Posterior vena cava (tissue), 2 donors: ENCODE measurements at regions not wholly inside any gene's neighbourhood (a gene's known extent, or its start where the extent isn't known, plus 50 kb on each side); places are given as distances from the start of the nearest gene placed in this dataset.

Experiments used
- DNase-seq: peaks from one replicate; pipeline ENCODE4 v3.0.0-alpha.2; 2020; ENCODE audit warnings: low spot score
- intact Hi-C, 2 donors: fragments of 100-400 bp; cut with DNase I; formaldehyde crosslinking; loops; one replicate each; pipeline versions ENCODE4 v1.14.1 to v1.14.2; 2022 to 2023
- donor health status: DM: yes; HTN: yes; CAD: no.
- donor health status: DM: yes; HTN: yes; CAD: no.

DNA sequence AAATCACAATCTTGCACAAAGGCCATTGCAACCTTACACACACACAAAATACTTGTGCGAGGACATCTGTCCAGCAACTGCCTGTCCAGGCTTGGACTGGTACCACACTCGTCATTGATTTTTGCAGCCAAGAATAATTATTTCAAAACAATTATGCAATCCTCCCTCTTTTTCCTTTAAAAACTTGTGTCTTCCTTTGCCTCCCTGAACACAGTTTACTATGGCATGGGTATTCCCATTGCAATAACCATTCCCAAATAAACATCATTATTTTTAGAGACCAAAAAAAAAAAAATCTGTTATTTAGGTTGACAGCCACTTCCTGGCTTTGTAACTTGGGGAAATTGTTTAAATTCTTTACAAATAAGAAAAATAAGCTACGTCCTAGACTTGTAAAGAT is 54.0 kb downstream of the C11orf91 start:
- DNase-seq = no peak
- intact Hi-C loops = no loop called here

GRCh38 chr11:33646168-33646567 is 54.5 kb downstream of the C11orf91 start:
- intact Hi-C loops = no loop called here
- no peak for DNase-seq

DNA sequence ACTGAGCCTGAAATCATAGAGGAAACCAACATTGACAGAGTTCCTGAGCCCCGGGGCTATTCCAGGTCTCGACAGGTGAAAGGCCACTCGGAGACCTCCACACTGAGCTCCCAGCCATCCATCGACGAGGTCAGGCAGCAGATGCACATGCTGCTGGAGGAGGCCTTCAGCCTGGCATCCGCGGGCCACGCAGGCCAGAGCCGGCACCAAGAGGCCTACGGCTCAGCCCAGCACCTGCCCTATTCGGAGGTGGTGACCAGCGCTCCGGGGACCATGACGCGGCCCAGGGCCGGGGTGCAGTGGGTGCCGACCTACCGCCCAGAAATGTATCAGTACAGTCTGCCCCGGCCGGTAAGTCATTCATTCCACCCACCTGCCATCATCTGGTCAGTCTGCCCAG is 54.9 kb downstream of the C11orf91 start:
- intact Hi-C loops = no loop called here

GRCh38 chr11:33643167-33643824 is 57.3 kb downstream of the C11orf91 start:
- intact Hi-C loops = no loop called here
- DNase-seq = no peak

More for the DNA sequence above, 54.9 kb downstream of the C11orf91 start:
- no peak for DNase-seq

DNA sequence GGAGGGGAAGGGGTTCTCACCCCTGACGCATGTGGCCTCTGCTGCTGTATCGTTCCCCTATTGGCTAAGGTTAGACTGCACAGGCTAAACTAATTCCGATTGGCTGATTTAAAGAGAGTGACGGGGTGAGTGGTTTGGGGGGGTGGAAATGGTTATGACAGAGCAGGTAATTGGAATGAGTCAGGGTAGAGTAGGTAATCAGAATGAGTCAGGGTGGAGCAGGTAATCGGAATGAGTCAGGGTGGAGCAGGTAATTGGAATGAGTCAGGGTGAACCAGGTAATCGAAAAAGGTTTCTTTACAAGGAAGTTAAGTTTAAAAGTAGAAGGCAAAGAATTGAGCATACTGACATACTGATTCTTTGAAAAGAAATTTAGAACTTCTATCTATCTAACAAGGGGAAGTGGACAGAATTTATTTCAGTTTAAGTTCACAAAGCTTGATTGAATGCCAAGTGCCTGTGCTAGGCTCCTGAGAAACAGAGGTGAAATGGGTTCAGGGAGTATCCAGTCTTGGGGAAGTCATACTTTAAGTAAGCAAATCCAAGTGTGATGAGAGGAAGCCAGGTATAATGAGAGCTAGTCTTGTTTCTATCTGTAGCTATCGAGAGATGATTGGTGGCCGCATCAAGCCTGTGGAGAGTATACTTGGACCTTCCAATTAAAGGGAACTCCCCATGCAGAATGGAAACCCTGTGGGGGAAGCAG is 58.0 kb downstream of the C11orf91 start:
- intact Hi-C loops = no loop called here

DNA sequence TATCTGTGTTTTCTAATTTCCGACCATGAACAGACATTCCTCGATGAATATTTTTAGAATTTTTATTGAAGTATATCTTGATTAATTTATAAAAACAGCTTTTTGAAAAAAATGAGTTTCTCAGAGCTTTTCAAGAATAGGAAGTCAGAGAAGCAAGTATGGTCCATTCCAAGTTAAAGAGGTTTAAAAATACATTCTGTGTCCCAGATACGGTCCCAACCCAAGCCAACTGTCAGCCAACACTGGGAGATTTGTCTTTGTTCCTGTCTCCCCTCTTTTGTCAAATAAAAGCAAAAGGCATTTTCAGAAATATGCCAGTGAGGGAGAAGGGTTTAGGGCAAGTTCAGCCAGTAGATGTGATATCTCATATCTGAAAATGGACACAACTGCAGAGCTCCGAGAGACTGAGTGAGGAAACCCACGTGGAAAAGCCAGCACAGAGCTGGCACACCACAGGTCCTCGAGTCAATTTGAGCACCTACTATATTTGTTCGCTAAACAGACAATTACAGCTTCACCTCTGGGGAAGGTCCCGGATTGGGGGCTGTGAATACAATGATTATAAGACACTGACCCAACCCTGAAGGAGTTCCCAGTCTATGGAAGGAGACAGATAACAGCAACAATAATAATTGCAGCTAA is 59.8 kb downstream of the C11orf91 start:
- no peak for DNase-seq
- intact Hi-C loops = no loop called here

More for the DNA sequence above, 58.0 kb downstream of the C11orf91 start:
- DNase-seq = no peak

- DNase-seq = no peak
- intact Hi-C loops = no loop called here
Measured at GRCh38 chr11:33638608-33639007, 62.0 kb downstream of the C11orf91 start.

GRCh38 chr11:33636104-33636503 is 64.5 kb downstream of the C11orf91 start:
- intact Hi-C loops = no loop called here
- no peak for DNase-seq

- intact Hi-C loops = no loop called here
- DNase-seq = no peak
Measured at GRCh38 chr11:33635161-33635560, 65.5 kb downstream of the C11orf91 start.

DNA sequence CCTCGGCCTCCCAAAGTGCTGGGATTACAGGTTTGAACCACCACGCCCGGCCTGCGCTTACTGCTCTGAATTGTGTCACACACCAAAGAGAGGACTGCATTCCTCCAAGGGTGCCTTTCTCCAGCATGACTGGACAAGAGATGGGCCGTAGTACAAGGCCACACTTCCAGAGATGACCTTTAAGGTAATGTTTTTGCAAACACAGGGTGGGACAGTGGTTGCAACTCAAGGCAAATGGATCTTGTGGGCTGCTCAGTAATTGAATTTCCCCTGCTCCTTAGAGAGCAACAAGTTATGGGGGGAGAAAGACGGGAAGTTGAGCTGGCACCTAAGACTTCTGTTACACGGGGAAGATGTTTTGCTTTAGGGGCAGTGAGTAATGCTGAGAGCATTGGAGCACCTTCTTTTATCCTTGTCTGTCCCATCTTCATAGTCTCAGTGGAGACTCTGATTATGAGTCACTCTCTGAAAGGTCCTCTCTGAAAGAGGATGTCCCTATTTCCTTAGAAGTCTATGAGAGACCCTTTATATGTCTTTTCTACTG is 66.3 kb downstream of the C11orf91 start:
- intact Hi-C loops = loop anchor here in 1 of 2 donors (5.0 kb wide), 1 partner anchor 52 kb away; no protein-coding TSS in a partner anchor
- no peak for DNase-seq

- no peak for DNase-seq
- intact Hi-C loops = loop anchor here in 1 of 2 donors (5.0 kb wide), 1 partner anchor 51 kb away; no protein-coding TSS in a partner anchor
Measured at GRCh38 chr11:33633251-33634003, 67.2 kb downstream of the C11orf91 start.

DNA sequence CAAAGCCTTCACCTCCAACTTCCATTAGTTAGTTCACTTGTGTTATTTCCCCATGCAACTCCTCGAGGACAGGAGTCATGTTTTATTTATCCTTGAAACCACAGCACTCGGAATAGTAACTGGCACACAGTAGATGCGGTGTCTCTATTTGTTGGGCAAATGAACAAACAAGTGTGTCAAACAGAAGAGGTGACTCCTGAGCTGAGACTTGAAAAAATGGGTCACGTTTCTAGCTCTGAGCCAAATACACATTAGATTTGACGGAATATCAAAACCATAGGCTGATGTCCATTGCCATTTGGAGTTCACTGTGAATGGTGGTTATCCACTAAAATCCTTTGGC is 68.9 kb downstream of the C11orf91 start:
- no peak for DNase-seq
- intact Hi-C loops = loop anchor here in 1 of 2 donors (5.0 kb wide), 1 partner anchor 49 kb away; no protein-coding TSS in a partner anchor

DNA sequence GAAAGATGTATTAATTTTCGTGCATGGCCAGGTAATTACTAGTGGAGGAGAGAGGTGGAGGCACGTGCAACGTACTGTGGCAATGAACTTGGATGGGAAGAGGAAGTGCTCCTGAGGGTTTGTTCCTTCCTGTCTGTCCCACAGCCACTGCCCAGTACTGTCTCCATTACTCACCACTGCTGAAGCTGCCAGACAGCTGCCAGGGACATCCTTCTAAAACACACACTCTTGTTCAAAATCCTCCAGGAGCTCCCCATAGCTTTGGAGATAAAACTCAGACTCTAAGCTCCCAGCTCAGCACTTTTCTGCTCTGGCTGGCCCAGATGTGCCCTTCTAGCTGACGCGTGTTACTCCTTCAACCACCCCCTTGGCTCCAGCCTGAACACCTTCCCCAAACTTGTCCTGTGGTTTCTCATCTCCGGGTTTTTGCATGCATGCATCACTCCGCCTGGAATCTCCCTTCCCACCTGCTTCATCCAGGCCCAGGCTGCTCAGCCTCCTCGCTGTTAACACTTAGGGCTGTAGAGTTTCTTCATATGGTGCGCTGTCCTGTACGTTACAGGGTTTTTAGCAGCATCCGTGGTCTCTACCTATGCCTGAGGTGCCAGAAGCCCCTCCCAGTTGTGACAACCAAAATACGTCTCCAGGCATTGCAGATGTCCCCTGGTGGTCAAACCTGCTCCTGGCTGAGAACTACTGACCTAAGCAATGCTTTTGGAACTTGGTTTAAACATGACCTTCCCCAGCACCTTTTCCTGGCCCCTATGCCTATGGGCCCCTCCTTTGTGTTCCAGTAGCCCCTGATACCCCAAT is 69.5 kb downstream of the C11orf91 start:
- intact Hi-C loops = loop anchor here in 1 of 2 donors (5.0 kb wide), 1 partner anchor 49 kb away; no protein-coding TSS in a partner anchor
- DNase-seq = no peak

DNA sequence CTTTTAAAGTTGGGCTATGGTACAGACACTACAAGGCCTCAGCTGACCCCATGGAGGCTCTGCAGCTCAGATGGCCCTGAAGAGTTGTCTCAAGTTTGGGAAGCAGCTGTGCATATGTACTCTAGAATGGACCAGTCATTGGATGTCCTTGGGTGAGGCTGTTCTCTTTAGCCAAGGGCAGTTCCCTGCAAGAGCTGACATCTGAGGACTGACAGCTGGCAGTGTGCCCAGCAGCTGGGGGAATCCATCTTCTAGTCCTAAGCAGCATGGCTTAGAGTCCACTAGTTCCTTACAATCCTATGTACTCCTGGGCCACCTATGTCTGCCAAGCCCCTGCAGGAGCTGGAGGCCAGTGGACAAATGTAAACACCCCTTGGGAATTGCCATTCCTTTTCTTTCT is 76.5 kb downstream of the C11orf91 start:
- DNase-seq = no peak
- intact Hi-C loops = no loop called here

- DNase-seq = no peak
- intact Hi-C loops = no loop called here
Measured at GRCh38 chr11:33622806-33623205, 77.8 kb downstream of the C11orf91 start.

DNA sequence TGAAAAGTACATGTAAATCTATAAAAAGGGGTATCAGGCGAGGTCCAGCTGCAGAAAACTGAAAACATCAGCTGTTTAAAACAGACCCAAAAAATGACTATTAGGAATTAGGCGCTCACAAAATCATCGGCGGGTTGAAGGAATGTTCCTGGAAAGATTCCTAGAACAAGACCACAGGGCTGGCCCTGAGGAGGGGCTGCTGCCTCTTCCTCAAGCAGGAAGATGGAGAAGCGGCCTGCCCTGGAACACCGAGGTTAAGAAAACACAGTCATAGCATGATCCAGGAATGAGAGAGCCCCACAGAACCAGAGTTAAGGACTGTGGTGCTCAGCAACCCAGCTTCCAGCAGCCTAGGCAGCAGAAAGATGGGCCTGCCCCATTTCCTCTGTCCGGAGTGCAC is 78.4 kb downstream of the C11orf91 start:
- DNase-seq = no peak
- intact Hi-C loops = no loop called here

DNA sequence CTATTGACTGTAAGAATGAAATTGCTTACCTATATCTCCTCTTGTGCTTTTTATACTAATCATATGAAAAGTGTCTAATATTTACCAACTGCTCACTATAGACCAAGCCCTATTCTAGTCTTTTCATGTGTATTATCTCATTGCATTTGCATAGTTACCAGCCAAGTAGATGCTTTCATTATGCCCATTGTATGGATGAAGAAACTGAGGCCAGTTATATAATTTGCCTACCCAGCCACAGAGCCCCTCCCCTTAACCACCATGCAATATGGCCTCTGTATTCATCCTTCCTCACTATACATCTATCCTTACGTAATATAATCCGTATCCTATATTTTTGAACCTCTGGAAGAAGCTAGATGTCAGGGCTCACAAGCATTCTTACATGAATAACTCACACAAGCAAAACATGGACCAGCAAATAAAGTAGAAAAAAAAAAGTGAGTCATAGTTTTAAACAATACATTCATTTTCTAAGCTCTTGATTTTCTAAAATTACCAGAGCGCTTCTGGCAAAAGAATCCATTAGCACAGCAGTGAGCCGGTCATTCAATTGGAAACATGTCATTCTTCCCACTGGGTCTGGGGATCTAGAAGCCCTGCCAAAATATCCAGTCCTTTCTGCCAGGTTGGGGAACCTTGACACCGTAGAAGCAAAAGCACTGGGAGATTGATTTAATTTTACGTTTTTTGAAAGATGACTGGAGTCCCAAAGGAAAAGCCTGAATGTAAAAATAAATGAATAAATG is 80.0 kb downstream of the C11orf91 start:
- DNase-seq = no peak
- intact Hi-C loops = no loop called here

GRCh38 chr11:33618956-33619355 is 81.7 kb downstream of the C11orf91 start:
- no peak for DNase-seq
- intact Hi-C loops = no loop called here
